ENCODE measurements at regions not wholly inside any gene's neighbourhood (a gene's known extent, or its start where the extent isn't known, plus 50 kb on each side); places are given as distances from the start of the nearest gene placed in this dataset.

- Mint-ChIP-seq H3K27ac (no peak overlapping the region), H3K36me3 (no peaks in the 10 kb centered on the region), H3K27me3 (no peaks in the 10 kb centered on the region)
Observed at GRCh38 chr5:119811458-119811857, 182.1 kb downstream of the FAM170A start.

GRCh38 chr5:119814655-119815054 is 185.3 kb downstream of the FAM170A start:
- no peak overlapping the region for H3K27ac Mint-ChIP-seq
- CTCF ChIA-PET = interaction anchor here (0.6 kb wide), 1 partner anchor 9 kb away, joined by 3 read pairs; no protein-coding TSS in a partner anchor
- no peaks in the 10 kb centered on the region for H3K27me3 Mint-ChIP-seq
- DNase-seq = no peak
- ATAC-seq = no peak
- no peaks in the 10 kb centered on the region for H3K9me3 Mint-ChIP-seq (ENCODE audit: low read depth)
- no peak overlapping the region for H3K4me3 Mint-ChIP-seq
- H3K36me3 Mint-ChIP-seq = no peaks in the 10 kb centered on the region
- H3K4me1 Mint-ChIP-seq = no peaks in the 10 kb centered on the region

More at GRCh38 chr5:119811458-119811857, 182.1 kb downstream of the FAM170A start:
- peaks cover 3% of the 10 kb centered on the region for H3K9me3 Mint-ChIP-seq (ENCODE audit: low read depth)
- CTCF ChIA-PET = no interaction called here
- DNase-seq = no peak
- H3K4me3 Mint-ChIP-seq = no peak overlapping the region
- no peak for ATAC-seq
- no peaks in the 10 kb centered on the region for H3K4me1 Mint-ChIP-seq

GRCh38 chr5:119816055-119816454 is 186.7 kb downstream of the FAM170A start:
- no peaks in the 10 kb centered on the region for H3K4me1 Mint-ChIP-seq
- H3K9me3 Mint-ChIP-seq (ENCODE audit: low read depth) = no peaks in the 10 kb centered on the region
- CTCF ChIA-PET = no interaction called here
- H3K27ac Mint-ChIP-seq = no peak overlapping the region
- no peaks in the 10 kb centered on the region for H3K27me3 Mint-ChIP-seq
- ATAC-seq (no peak), DNase-seq (no peak)
- no peak overlapping the region for H3K4me3 Mint-ChIP-seq
- no peaks in the 10 kb centered on the region for H3K36me3 Mint-ChIP-seq

GRCh38 chr5:119820016-119820415 is 190.7 kb downstream of the FAM170A start:
- Mint-ChIP-seq H3K36me3 (no peaks in the 10 kb centered on the region), H3K27me3 (no peaks in the 10 kb centered on the region), H3K4me1 (no peaks in the 10 kb centered on the region), H3K9me3 (ENCODE audit: low read depth) (no peaks in the 10 kb centered on the region), H3K4me3 (no peak overlapping the region), H3K27ac (no peak overlapping the region)
- DNase-seq = no peak
- no peak for ATAC-seq
- CTCF ChIA-PET = no interaction called here

GRCh38 chr5:119820608-119821007 is 191.2 kb downstream of the FAM170A start:
- no peaks in the 10 kb centered on the region for H3K9me3 Mint-ChIP-seq (ENCODE audit: low read depth)
- no peaks in the 10 kb centered on the region for H3K4me1 Mint-ChIP-seq
- DNase-seq (no peak), ATAC-seq (no peak)
- no peak overlapping the region for H3K4me3 Mint-ChIP-seq
- H3K36me3 Mint-ChIP-seq = no peaks in the 10 kb centered on the region
- no peak overlapping the region for H3K27ac Mint-ChIP-seq
- CTCF ChIA-PET = no interaction called here
- H3K27me3 Mint-ChIP-seq = no peaks in the 10 kb centered on the region

GRCh38 chr5:119828541-119828940 is 199.2 kb downstream of the FAM170A start:
- Mint-ChIP-seq H3K36me3 (no peaks in the 10 kb centered on the region), H3K4me3 (no peak overlapping the region), H3K4me1 (no peaks in the 10 kb centered on the region), H3K27me3 (no peaks in the 10 kb centered on the region), H3K9me3 (ENCODE audit: low read depth) (no peaks in the 10 kb centered on the region), H3K27ac (no peak overlapping the region)
- no peak for ATAC-seq
- DNase-seq = no peak
- CTCF ChIA-PET = no interaction called here

- no peaks in the 10 kb centered on the region for H3K4me1 Mint-ChIP-seq
- no peak for DNase-seq
- no peak for ATAC-seq
- no peaks in the 10 kb centered on the region for H3K9me3 Mint-ChIP-seq (ENCODE audit: low read depth)
- no peaks in the 10 kb centered on the region for H3K36me3 Mint-ChIP-seq
- no peak overlapping the region for H3K4me3 Mint-ChIP-seq
- no peaks in the 10 kb centered on the region for H3K27me3 Mint-ChIP-seq
- CTCF ChIA-PET = no interaction called here
- H3K27ac Mint-ChIP-seq = no peak overlapping the region
Observed at GRCh38 chr5:119829341-119829740, 200.0 kb downstream of the FAM170A start.

- no peaks in the 10 kb centered on the region for H3K4me1 Mint-ChIP-seq
- H3K4me3 Mint-ChIP-seq = no peak overlapping the region
- H3K9me3 Mint-ChIP-seq (ENCODE audit: low read depth) = no peaks in the 10 kb centered on the region
- no peaks in the 10 kb centered on the region for H3K27me3 Mint-ChIP-seq
- no peak for DNase-seq
- H3K27ac Mint-ChIP-seq = no peak overlapping the region
- CTCF ChIA-PET = no interaction called here
- ATAC-seq = no peak
- H3K36me3 Mint-ChIP-seq = no peaks in the 10 kb centered on the region
Observed at GRCh38 chr5:119833176-119833575, 203.8 kb downstream of the FAM170A start.

- Mint-ChIP-seq H3K36me3 (no peaks in the 10 kb centered on the region), H3K27ac (no peak overlapping the region), H3K27me3 (no peaks in the 10 kb centered on the region), H3K4me1 (no peaks in the 10 kb centered on the region), H3K9me3 (ENCODE audit: low read depth) (no peaks in the 10 kb centered on the region), H3K4me3 (no peak overlapping the region)
- no peak for ATAC-seq
- DNase-seq = no peak
- CTCF ChIA-PET = no interaction called here
Observed at GRCh38 chr5:119840175-119840574, 210.8 kb downstream of the FAM170A start.

GRCh38 chr5:119852140-119852539 is 222.8 kb downstream of the FAM170A start:
- CTCF ChIA-PET = no interaction called here
- ATAC-seq (no peak), DNase-seq (no peak)
- Mint-ChIP-seq H3K4me1 (no peaks in the 10 kb centered on the region), H3K4me3 (no peak overlapping the region), H3K36me3 (no peaks in the 10 kb centered on the region), H3K27ac (no peak overlapping the region), H3K9me3 (ENCODE audit: low read depth) (peaks cover 2% of the 10 kb centered on the region), H3K27me3 (no peaks in the 10 kb centered on the region)

- no peak for ATAC-seq
Observed at GRCh38 chr5:119860463-119860862, 231.1 kb downstream of the FAM170A start.

GRCh38 chr5:119862619-119863018 is 233.3 kb downstream of the FAM170A start:
- peaks cover 8% of the 10 kb centered on the region for H3K9me3 Mint-ChIP-seq (ENCODE audit: low read depth)
- H3K27me3 Mint-ChIP-seq = no peaks in the 10 kb centered on the region
- CTCF ChIA-PET = no interaction called here
- no peak for ATAC-seq
- H3K36me3 Mint-ChIP-seq = no peaks in the 10 kb centered on the region
- H3K27ac Mint-ChIP-seq = no peak overlapping the region
- no peak for DNase-seq
- H3K4me3 Mint-ChIP-seq = no peak overlapping the region
- H3K4me1 Mint-ChIP-seq = no peaks in the 10 kb centered on the region

More at GRCh38 chr5:119860463-119860862, 231.1 kb downstream of the FAM170A start:
- Mint-ChIP-seq H3K27me3 (no peaks in the 10 kb centered on the region), H3K36me3 (no peaks in the 10 kb centered on the region), H3K27ac (no peak overlapping the region), H3K9me3 (ENCODE audit: low read depth) (peaks cover 8% of the 10 kb centered on the region), H3K4me3 (no peak overlapping the region), H3K4me1 (no peaks in the 10 kb centered on the region)
- DNase-seq = no peak
- CTCF ChIA-PET = no interaction called here

- CTCF ChIA-PET = no interaction called here
- H3K27me3 Mint-ChIP-seq = no peaks in the 10 kb centered on the region
- H3K36me3 Mint-ChIP-seq = no peaks in the 10 kb centered on the region
- peaks cover 10% of the 10 kb centered on the region for H3K9me3 Mint-ChIP-seq (ENCODE audit: low read depth)
- DNase-seq (no peak), ATAC-seq (no peak)
- H3K27ac Mint-ChIP-seq = no peak overlapping the region
- no peak overlapping the region for H3K4me3 Mint-ChIP-seq
- H3K4me1 Mint-ChIP-seq = no peaks in the 10 kb centered on the region
Observed at GRCh38 chr5:119864286-119864685, 234.9 kb downstream of the FAM170A start.

GRCh38 chr5:119873611-119874010 is 244.3 kb downstream of the FAM170A start:
- CTCF ChIA-PET = no interaction called here
- peaks cover 2% of the 10 kb centered on the region for H3K9me3 Mint-ChIP-seq (ENCODE audit: low read depth)
- H3K4me1 Mint-ChIP-seq = no peaks in the 10 kb centered on the region
- ATAC-seq (no peak), DNase-seq (no peak)
- H3K4me3 Mint-ChIP-seq = no peak overlapping the region
- H3K27ac Mint-ChIP-seq = no peak overlapping the region
- H3K36me3 Mint-ChIP-seq = no peaks in the 10 kb centered on the region
- no peaks in the 10 kb centered on the region for H3K27me3 Mint-ChIP-seq

GRCh38 chr5:119876522-119876921 is 247.2 kb downstream of the FAM170A start:
- ATAC-seq = no peak
- H3K4me1 Mint-ChIP-seq = no peaks in the 10 kb centered on the region
- no peak overlapping the region for H3K27ac Mint-ChIP-seq
- CTCF ChIA-PET = no interaction called here
- no peak for DNase-seq
- H3K27me3 Mint-ChIP-seq = no peaks in the 10 kb centered on the region
- no peaks in the 10 kb centered on the region for H3K36me3 Mint-ChIP-seq
- H3K9me3 Mint-ChIP-seq (ENCODE audit: low read depth) = no peaks in the 10 kb centered on the region
- H3K4me3 Mint-ChIP-seq = no peak overlapping the region
